Transverse colon (tissue), 4 donors: ENCODE measurements at regions not wholly inside any gene's neighbourhood (a gene's known extent, or its start where the extent isn't known, plus 50 kb on each side); places are given as distances from the start of the nearest gene placed in this dataset.

ENCODE experiments used
- DNase-seq: peaks from one replicate; pipeline ENCODE4 v3.0.0-alpha.2; 2019
- H3K27ac ChIP-seq, 4 donors: fragments of 200-600 bp; sonication (generic); 2 replicates each; pipeline ENCODE4 v1.5.1; 2016 to 2018; ENCODE audit warnings: inconsistent platforms in 4 of 4
- H3K27me3 ChIP-seq: fragments of 200-600 bp; sonication (generic); 2 replicates; pipeline ENCODE4 v1.5.1; 2017; ENCODE audit warnings: inconsistent platforms
- H3K36me3 ChIP-seq, 4 donors: fragments of 200-600 bp; sonication (generic); 2 replicates each; pipeline ENCODE4 v1.5.1; 2017 to 2019; ENCODE audit warnings: inconsistent platforms in 4 of 4
- H3K4me1 ChIP-seq, 4 donors: fragments of 200-600 bp; sonication (generic); 2 replicates each; pipeline ENCODE4 v1.5.1; 2017 to 2020; ENCODE audit warnings: inconsistent platforms in 4 of 4
- H3K4me3 ChIP-seq, 4 donors: fragments of 200-600 bp; sonication (generic); 1 replicate in 1 of 4; 2 replicates in 3 of 4; pipeline versions ENCODE4 v1.5.1 to v1.6.1; 2017 to 2019; ENCODE audit warnings: inconsistent platforms in 4 of 4
- H3K9me3 ChIP-seq, 2 donors: fragments of 200-600 bp; sonication (generic); 2 replicates each; pipeline ENCODE4 v1.5.1; 2017 to 2019; ENCODE audit warnings: inconsistent platforms in 2 of 2
- EP300 ChIP-seq: sonication (generic); formaldehyde crosslinking; IDR thresholded peaks from one replicate; pipeline ENCODE4 v1.6.1; 2017; ENCODE audit warnings: antibody characterized with exemption, low read depth
- POLR2A ChIP-seq: fragments of 450-650 bp; IDR thresholded peaks from one replicate; pipeline ENCODE4 v1.6.1; 2016; ENCODE audit warnings: antibody characterized with exemption, mild to moderate bottlenecking, moderate library complexity
- POLR2AphosphoS5 ChIP-seq, 3 donors: sonication (generic); formaldehyde crosslinking; IDR thresholded peaks; one replicate each; pipeline ENCODE4 v1.6.1; 2016; ENCODE audit warnings: antibody characterized with exemption in 3 of 3
- WGBS, 2 donors: methylation state at CpG; one replicate each; pipeline ENCODE4 v1.1.5; 2018; ENCODE audit warnings: low coverage in 1 of 2; 5-methylcytosine and 5-hydroxymethylcytosine counted together
- in situ Hi-C, 4 donors: fragments of 200-750 bp; cut with MboI; loops; one replicate each; pipeline versions ENCODE4 v1.15.0 to v1.15.1; 2017; ENCODE audit warnings: low sequenced_read_pairs in 3 of 4, low pct_ligation_motif_present in 1 of 4, low pct_unique_long_range_greater_than_20kb in 1 of 4
- intact Hi-C: fragments of 100-400 bp; cut with DNase I; formaldehyde crosslinking; loops from one replicate; pipeline ENCODE4 v1.15.1; 2023; ENCODE audit warnings: low total_unique reads
- TF ChIP-seq, protein P1 (sequence below), 5 experiments: fragments of 200-600 bp in 3 of 5; fragments of 450-650 bp in 2 of 5; sonication (generic) in 3 of 5; IDR thresholded peaks; 1 replicate in 2 of 5; 2 replicates in 3 of 5; pipeline ENCODE4 v1.5.1; 2016 to 2017; ENCODE audit warnings: antibody characterized with exemption in 5 of 5, inconsistent platforms in 3 of 5, mild to moderate bottlenecking in 2 of 5, moderate library complexity in 1 of 5

DNA sequence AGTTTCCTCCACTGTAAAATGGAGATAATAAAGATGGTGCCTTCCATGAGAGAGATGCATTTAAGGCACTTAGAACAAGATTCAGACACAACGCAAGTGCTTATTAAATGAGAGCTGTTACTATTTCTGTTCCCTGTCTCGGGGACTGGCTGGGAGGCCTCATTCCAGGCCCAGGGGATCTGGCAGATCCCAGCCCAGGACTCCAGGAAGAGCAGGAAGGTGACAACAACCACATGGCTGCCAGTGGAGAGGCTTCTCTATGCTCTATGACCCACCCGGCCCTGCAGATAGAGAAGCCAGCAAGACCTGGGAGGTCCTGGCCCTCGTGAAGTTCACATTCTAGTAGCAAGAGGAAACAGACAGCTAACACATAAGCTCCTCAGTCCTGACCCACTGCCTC lies 175.5 kb downstream of the ACTL8 start:
- no peak for DNase-seq
- no peaks in the 10 kb centered on the region for H3K9me3 ChIP-seq
- WGBS, 2 donors, result 43% methylated on average over 4 of the region's 4 CpGs; no CpG with 5 or more reads in 1 of the 2 donors
- no peaks in the 10 kb centered on the region for H3K36me3 ChIP-seq
- peaks cover 13% of the 10 kb centered on the region for H3K27me3 ChIP-seq
- no peak overlapping the region for H3K27ac ChIP-seq
- intact Hi-C loops (no loop called here), in situ Hi-C loops (no loop called here)
- H3K4me1 ChIP-seq, result peaks cover 0 to 11% (median 0%) of the 10 kb centered on the region in 4 donors
- TF ChIP-seq POLR2AphosphoS5 (IDR thresholded peaks at IDR 0.05), result no peak
- no peak for TF ChIP-seq POLR2A
- no peak for TF ChIP-seq EP300
- TF ChIP-seq, protein P1, sequence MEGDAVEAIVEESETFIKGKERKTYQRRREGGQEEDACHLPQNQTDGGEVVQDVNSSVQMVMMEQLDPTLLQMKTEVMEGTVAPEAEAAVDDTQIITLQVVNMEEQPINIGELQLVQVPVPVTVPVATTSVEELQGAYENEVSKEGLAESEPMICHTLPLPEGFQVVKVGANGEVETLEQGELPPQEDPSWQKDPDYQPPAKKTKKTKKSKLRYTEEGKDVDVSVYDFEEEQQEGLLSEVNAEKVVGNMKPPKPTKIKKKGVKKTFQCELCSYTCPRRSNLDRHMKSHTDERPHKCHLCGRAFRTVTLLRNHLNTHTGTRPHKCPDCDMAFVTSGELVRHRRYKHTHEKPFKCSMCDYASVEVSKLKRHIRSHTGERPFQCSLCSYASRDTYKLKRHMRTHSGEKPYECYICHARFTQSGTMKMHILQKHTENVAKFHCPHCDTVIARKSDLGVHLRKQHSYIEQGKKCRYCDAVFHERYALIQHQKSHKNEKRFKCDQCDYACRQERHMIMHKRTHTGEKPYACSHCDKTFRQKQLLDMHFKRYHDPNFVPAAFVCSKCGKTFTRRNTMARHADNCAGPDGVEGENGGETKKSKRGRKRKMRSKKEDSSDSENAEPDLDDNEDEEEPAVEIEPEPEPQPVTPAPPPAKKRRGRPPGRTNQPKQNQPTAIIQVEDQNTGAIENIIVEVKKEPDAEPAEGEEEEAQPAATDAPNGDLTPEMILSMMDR (IDR thresholded peaks at IDR 0.05), result no peak
- H3K4me3 ChIP-seq, result no peak overlapping the region

DNA sequence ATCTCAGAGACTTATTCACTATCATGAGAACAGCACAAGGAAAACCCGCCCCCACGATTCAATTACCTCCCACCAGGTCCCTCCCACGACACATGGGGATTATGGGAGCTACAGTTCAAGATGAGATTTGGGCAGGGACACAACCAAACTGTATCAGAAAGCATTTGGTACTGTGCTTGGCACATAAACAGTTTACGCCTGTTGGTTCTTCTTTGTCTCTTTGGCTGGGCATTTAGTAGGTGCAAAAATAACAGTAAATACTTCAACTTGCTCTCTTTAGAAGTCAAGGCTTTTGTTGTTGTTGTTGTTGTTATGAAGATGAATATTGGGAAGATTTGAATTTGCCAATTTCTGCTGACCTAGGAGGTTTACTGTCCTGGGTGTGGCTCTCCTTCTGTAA lies 175.4 kb upstream of the IGSF21 start:
- in situ Hi-C loops, result no loop called here
- no peaks in the 10 kb centered on the region for H3K36me3 ChIP-seq
- no peak overlapping the region for H3K27ac ChIP-seq
- TF ChIP-seq EP300 (no peak), POLR2AphosphoS5 (IDR thresholded peaks at IDR 0.05) (no peak), POLR2A (no peak)
- TF ChIP-seq, protein P1 (IDR thresholded peaks at IDR 0.05), result no peak
- peaks cover 0 to 11% (median 0%) of the 10 kb centered on the region in 4 donors for H3K4me1 ChIP-seq
- no peaks in the 10 kb centered on the region for H3K9me3 ChIP-seq
- 0 to 73% methylated on average over 1 to 4 of the region's 4 CpGs for WGBS, 2 donors
- intact Hi-C loops, result no loop called here
- H3K4me3 ChIP-seq, result no peak overlapping the region
- peaks cover 6% of the 10 kb centered on the region for H3K27me3 ChIP-seq
- no peak for DNase-seq

DNA sequence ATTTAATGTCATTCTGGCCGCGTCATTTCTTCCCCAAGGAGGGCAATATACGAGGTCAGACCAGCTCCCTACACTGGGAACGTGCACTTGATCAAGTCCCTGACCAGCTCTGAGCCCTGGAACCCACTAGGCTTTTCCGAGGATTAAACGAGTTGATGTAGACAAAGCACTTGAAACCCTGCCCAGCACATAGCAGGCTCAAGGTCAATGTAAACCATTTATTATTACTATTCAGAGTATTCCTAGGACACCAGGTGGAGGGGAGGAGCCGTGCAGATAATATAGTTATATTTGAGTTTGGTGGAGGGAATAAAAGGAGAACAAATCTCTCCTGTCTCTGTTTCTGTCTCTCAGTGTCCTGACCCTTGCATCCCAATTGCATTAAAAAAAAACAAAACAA lies 174.1 kb upstream of the IGSF21 start:
- Histone ChIP-seq H3K27me3 (peaks cover 3% of the 10 kb centered on the region), H3K36me3 (no peaks in the 10 kb centered on the region), H3K9me3 (no peaks in the 10 kb centered on the region), H3K4me1 (peaks cover 0 to 11% (median 0%) of the 10 kb centered on the region in 4 donors), H3K4me3 (no peak overlapping the region), H3K27ac (no peak overlapping the region)
- WGBS, 2 donors, result 28 to 51% methylated on average over 7 of the region's 7 CpGs
- in situ Hi-C loops, result no loop called here
- TF ChIP-seq POLR2AphosphoS5 (IDR thresholded peaks at IDR 0.05) (no peak), EP300 (no peak), POLR2A (no peak)
- TF ChIP-seq, protein P1 (IDR thresholded peaks at IDR 0.05), result no peak
- DNase-seq, result no peak
- intact Hi-C loops, result no loop called here

DNA sequence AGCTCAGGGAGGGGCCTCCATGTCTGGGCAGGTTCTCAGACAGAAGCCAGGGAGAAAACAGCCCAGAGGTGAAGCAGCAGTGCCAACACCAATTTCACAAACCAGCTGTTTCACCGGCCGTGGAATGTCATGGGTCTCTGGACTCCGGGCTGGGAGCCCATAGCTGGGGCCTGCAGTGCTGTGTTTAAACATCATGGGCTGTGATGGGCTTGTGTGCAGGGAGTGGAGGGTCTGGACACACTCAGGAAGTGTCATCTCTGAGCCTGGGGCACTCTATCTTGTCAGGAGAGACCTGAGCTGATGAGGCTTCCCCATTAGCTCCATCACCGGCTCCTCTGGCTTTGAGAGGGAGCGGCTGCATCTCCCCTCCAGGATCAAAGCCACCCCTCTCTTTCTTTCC lies 173.6 kb upstream of the IGSF21 start:
- H3K27ac ChIP-seq, result no peak overlapping the region
- H3K9me3 ChIP-seq, result no peaks in the 10 kb centered on the region
- no peak overlapping the region for H3K4me3 ChIP-seq
- WGBS, 2 donors, result 35% methylated on average over 5 of the region's 5 CpGs; no CpG with 5 or more reads in 1 of the 2 donors
- H3K4me1 ChIP-seq, result peaks cover 0 to 11% (median 0%) of the 10 kb centered on the region in 4 donors
- in situ Hi-C loops, result no loop called here
- no peaks in the 10 kb centered on the region for H3K36me3 ChIP-seq
- TF ChIP-seq POLR2A (no peak), EP300 (no peak), POLR2AphosphoS5 (IDR thresholded peaks at IDR 0.05) (peak in 1 of 3 donors; percentile 27)
- TF ChIP-seq, protein P1 (IDR thresholded peaks at IDR 0.05), result no peak
- H3K27me3 ChIP-seq, result peaks cover 3% of the 10 kb centered on the region
- DNase-seq, result no peak
- intact Hi-C loops, result no loop called here
